HG03060 (cell line): ENCODE measurements at regions not wholly inside any gene's neighbourhood (a gene's known extent, or its start where the extent isn't known, plus 50 kb on each side); places are given as distances from the start of the nearest gene placed in this dataset.
"Not testable (repeated sequence)": the region's sequence is repeated elsewhere in the genome, so short reads cannot be mapped to it uniquely, and the experiment has no call there.

Experiments used
- ATAC-seq: cut with Tn5 transposase; IDR thresholded peaks from one replicate; pipeline ENCODE4 v1.9.1; 2021; ENCODE audit warnings: low read depth, moderate number of reproducible peaks; ENCODE audit not compliant: unreplicated experiment

GRCh38 chr7:115227473-115228235 is 305.8 kb downstream of the MDFIC start:
- no peak for ATAC-seq

GRCh38 chr7:115226410-115226809 is 304.5 kb downstream of the MDFIC start:
- no peak for ATAC-seq

GRCh38 chr7:115224922-115225321 is 303.0 kb downstream of the MDFIC start:
- no peak for ATAC-seq

GRCh38 chr7:115223959-115224358 is 302.1 kb downstream of the MDFIC start:
- ATAC-seq, result no peak

GRCh38 chr7:115221456-115221855 is 299.6 kb downstream of the MDFIC start:
- no peak for ATAC-seq

GRCh38 chr7:115218076-115218475 is 296.2 kb downstream of the MDFIC start:
- ATAC-seq, result no peak

- no peak for ATAC-seq
These were observed 295.5 kb downstream of the MDFIC start for GRCh38 chr7:115217373-115217772.

GRCh38 chr7:115216652-115217051 is 294.8 kb downstream of the MDFIC start:
- no peak for ATAC-seq

GRCh38 chr7:115211171-115211570 is 289.3 kb downstream of the MDFIC start:
- ATAC-seq, result no peak

- ATAC-seq, result no peak
These were observed 288.7 kb downstream of the MDFIC start for GRCh38 chr7:115210552-115210951.

- no peak for ATAC-seq
These were observed 287.0 kb downstream of the MDFIC start for GRCh38 chr7:115208710-115209560.

GRCh38 chr7:115206374-115206773 is 284.5 kb downstream of the MDFIC start:
- ATAC-seq, result not testable (repeated sequence)

- ATAC-seq, result no peak
These were observed 276.2 kb downstream of the MDFIC start for GRCh38 chr7:115198143-115198542.

GRCh38 chr7:115195208-115195607 is 273.3 kb downstream of the MDFIC start:
- ATAC-seq, result no peak

GRCh38 chr7:115191526-115191925 is 269.6 kb downstream of the MDFIC start:
- ATAC-seq, result no peak

- ATAC-seq, result no peak
These were observed 261.6 kb downstream of the MDFIC start for GRCh38 chr7:115183431-115184057.

- ATAC-seq, result no peak
These were observed 256.9 kb downstream of the MDFIC start for GRCh38 chr7:115178835-115179234.

GRCh38 chr7:115177823-115178222 is 255.9 kb downstream of the MDFIC start:
- ATAC-seq, result no peak

- ATAC-seq, result no peak
These were observed 255.2 kb downstream of the MDFIC start for GRCh38 chr7:115177103-115177502.

GRCh38 chr7:115172397-115172796 is 250.5 kb downstream of the MDFIC start:
- not testable (repeated sequence) for ATAC-seq

- ATAC-seq, result no peak
These were observed 232.0 kb downstream of the MDFIC start for GRCh38 chr7:115153769-115154477.
